HG03558 (cell line): ENCODE measurements at regions not wholly inside any gene's neighbourhood (a gene's known extent, or its start where the extent isn't known, plus 50 kb on each side); places are given as distances from the start of the nearest gene placed in this dataset.
"Not testable (repeated sequence)": the region's sequence is repeated elsewhere in the genome, so short reads cannot be mapped to it uniquely, and the experiment has no call there.

Experiments
- ATAC-seq: cut with Tn5 transposase; IDR thresholded peaks from one replicate; pipeline ENCODE4 v1.9.1; 2021; ENCODE audit warnings: moderate number of reproducible peaks; ENCODE audit not compliant: unreplicated experiment; ENCODE audit errors: extremely low read depth

DNA sequence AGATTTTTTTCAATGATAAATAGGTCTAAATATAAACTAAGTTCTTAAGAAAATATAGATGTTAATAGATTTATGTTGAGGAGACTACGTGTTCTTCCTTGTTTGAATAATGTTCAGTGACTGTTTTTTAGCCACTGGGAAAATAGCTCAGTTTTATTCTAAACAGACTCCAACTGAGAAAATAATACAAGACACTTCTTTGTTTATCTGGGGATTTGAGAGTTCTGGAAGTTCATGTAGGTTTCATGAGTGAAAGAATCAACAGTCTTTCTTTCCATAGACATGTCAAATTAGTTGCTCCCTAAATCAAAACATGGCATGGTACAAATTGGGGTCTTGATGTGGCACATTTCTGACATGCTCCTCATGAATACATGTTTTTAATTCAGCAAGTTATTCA is 177.7 kb downstream of the MREG start:
- ATAC-seq = no peak

DNA sequence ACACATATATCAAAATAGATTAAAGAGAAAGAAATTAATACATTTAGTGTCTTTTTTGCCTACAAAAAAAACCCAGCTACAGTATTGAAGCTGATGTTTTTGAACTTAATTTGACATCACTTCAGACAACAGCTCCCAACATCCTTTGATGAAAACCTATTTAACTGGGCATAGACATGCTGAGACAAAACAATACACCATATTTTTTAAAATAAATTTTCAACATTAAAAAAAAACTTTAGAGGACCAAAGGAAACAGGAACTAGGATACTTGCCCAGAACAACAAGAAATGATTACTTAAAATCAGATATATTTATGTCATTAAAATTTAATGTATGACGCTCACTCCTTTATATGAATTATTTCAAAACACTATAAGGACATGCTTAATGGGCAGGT is 178.1 kb downstream of the MREG start:
- no peak for ATAC-seq

DNA sequence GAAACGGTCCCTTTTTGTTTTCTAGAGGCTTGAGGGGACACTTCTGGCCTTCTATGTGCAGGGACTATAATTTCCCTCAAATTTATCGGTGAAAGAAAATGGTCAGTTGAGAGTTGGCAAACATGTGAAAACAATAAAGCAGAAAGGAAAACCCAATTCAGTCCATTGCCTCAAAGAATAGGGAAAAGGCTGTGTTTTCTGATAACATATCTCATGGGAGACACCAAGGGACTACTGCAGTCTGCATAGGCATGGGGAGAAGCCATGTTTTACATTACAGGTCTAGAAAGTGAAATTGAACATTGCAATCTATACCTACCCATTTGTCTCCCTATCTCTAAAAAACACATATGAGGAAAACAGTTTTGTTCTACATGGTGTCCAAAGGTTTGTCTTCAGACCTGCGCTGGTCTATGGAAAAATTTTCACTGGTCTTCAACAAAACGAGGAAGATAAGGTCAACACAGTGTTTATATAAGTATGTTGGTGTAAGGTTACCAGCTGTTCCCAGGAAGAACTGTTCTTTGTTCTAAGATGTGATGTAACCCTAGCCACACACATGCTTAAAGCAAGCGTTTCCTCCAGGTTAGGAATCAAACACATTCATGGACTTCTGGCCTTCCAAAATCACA is 179.7 kb downstream of the MREG start:
- ATAC-seq = no peak

DNA sequence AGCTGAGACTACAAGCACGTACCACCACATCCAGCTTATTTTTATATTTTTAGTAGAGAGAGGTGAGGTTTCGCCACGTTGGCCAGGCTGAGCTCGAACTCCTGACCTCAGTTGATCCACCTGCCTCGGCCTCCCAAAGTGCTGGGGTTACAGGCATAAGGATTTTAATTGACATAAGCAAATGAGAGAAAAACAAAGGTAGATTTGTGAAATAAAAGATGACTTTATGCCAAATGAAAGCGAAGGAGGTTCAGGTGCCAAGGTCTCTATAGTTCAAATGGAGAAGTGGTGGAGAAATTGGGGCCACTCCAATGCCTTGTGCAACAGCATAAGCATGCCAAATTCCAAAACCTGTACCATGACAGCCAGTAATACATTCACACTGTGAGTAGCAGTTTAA is 180.6 kb downstream of the MREG start:
- no peak for ATAC-seq

DNA sequence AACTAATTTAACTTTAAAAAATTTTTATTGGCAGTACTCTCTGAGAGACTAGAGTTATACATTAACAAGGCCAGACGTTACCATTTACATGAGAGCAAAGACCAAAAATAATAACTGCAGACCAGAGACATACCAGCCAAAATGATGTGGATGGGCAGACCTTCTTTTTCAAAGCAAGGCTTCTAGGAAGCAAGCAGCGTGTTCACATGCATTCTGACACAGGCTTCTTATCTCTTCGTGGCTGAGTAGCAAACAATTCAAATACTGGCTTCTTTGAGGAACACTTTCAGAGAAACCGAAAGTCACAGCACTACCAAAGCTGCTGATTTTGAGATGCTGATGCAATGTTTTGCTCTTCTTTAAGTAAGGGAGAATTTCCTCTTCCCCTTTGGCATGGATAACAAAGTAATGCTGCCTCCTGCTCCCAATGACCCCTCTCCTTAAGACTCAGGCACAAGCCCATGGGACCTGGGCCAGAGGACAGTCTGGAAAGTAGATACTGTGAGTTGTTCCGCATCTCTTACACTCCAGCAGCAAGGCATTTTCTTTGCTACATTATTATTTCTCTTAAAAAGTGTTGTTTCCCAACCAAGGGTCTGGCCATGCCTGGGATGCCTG is 181.9 kb downstream of the MREG start:
- no peak for ATAC-seq

DNA sequence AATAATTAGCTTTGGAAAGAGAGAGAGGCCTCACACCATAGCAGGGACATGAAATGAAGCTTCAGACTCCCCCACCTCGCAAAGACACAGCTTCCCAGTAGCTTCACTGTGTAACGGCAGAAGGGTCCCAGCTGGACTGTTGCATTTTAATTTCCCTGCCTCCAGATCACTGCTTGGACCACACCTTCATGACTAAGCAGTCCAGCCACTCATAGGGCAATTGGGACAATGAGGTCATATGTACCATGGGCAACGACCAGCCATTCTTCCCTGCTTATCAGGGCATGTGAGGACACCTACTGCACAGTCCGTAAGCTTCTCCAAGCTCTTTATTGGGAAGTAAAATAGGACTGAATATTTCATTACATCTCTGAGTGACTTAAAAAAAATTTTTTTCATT is 183.0 kb downstream of the MREG start:
- no peak for ATAC-seq

DNA sequence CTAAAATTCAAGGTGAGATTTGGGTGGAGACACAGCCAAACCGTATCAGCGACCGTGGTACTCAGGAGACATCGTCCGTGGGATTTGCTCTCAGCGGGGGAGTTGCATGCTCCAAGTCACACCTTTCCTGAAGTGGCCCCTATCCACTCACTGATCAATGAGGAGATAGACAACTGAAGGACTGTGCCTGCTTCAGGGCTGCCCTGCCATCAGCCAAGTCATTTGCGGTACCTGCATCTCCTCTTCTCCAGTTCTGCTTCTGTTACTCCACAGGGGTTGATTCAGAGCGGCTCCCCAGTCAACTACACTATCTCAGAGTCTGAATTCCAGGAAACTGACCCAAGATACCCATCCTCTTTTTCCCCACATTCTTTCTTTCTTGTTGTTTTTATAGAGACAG is 184.1 kb downstream of the MREG start:
- ATAC-seq = no peak

DNA sequence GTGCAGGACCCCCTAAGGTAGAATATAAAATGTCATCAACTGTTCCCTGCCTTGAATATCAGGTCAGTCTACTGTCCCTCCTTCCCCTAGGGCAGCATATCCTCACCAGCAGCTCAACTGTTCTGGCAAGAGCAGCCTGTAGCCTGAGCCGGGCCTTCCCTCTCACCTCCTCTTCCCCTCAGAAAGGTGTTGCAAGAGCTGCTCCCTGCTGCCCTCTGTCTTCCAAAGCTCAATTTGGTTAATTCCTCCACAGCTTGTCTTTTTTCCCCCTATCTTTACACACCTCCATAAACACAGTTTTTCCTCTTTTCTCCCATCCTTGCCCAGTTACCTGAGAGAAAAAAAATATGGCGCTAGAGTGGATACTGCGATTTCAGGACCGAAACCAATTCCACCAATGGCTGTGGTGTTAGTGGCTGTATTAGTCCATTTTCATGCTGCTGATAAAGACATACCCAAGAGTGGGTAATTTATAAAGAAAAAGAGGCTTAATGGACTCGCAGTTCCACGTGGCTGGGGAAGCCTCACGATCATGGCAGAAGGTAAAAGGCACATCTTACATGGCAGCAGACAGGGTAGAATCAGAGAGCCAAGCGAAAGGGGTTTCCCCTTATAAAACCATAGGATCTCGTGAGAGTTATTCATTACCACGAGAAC is 184.7 kb downstream of the MREG start:
- ATAC-seq = peak; percentile 66

DNA sequence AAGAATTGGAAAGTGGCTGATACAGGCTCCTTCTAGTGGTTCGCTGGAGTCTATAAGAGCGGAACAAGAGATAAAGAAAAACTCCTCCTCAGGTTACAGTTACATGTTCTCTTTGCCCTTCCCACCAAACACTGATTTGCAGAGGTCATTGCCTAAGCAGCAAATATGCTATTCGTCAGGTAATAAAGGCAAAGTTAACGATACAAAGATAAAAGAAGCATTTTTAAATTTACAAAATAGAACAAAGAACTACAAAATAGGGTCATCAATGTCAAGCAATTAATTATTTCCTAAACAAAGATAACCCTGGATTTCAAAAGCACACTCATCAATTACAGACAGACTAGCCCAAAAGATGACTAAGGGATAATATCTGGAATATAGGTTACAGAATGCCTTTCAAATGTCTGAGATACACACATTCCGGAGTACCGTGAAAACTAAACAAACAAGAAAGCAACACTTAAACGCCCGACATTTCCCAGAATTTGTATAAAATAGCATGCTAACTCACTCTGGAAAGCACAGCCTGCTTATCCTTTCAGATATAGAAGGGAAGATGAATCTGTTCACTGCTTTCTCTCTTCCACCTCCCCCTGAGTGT is 186.4 kb downstream of the MREG start:
- ATAC-seq = no peak

DNA sequence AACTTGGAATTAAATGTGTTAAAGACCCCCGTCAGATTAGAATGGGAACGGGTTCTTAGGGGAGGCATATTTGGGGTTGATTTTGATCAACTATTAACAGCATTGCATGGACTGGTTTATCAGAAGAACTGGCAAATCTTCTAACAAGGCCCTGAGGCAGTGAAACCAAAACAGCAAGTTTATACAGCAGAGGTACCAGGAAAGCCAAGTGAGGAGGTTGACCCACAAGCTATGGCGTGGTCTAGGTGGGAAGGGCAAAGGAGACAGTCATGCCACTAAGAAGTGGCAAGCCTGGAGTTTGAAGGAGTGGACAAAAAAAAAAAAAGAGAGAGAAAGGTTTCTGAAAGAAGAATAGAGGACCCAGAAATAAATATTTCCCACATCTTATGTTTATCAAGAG is 187.0 kb downstream of the MREG start:
- no peak for ATAC-seq

DNA sequence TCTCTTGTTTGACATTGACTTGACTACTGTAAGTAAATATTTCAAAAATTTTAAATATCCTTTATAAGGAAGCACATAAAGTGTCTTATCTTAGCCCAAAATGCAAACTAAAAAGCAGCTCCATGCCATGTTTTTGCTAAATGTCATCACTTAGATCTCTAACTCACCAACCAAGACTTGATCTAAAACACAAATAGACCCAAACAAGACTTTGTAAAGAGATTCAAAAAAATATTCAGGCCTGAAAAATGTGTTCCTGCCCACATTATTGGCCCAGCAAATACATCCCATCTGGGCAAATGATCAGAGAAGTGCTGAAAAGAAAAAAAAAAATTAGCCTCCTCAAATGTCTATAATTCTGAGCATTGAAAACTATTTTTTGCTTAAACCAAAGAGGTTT is 187.6 kb downstream of the MREG start:
- ATAC-seq = no peak

DNA sequence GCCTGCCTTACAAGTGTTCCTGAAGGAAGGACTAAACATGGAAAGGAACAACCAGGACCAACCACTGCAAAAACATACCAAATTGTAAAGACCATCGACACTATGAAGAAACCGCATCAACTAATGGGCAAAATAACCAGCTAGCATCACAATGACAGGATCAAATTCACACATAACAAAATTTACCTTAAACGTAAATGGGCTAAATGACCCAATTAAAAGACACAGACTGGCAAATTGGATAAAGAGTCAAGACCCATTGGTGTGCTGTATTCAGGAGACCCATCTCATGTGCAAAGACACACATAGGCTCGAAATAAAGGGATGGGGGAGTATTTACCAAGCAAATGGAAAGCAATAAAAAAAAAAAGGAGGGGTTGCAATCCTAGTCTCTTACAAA is 192.1 kb downstream of the MREG start:
- not testable (repeated sequence) for ATAC-seq

DNA sequence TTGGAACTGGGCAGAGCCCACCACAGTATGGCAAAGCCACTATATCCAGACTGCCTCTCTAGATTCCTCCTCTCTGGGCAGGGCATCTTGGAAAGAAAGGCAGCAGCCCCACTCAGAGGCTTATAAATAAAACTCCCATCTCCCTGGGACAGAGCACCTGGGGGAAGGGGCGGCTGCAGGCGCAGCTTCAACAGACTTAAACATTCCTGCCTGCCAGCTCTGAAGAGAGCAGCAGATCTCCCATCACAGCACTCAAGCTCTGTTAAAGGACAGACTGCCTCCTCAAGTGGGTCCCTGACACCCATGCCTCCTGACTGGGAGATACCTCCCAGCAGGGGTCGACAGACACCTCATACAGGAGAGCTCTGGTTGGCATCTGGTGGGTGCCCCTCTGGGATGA is 193.6 kb downstream of the MREG start:
- ATAC-seq = not testable (repeated sequence)

DNA sequence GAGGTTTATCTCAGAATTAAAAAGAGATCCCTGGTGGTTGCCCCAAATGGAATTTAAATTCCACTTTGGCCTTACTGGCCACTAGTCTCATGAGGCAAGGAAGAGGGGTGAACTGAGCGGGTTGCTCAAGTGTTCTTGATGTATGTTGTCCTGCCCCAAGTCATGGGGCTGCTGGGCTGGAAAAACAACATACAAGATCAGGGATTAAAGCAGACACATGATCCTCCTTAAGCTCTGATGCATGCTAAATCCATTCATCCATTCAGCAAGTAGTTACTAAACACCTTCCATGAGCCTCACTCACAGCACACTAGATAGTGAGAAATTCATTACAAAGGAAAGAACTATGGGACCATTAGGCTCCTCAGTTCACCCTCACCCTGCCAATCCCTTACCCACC is 196.3 kb downstream of the MREG start:
- ATAC-seq = no peak

DNA sequence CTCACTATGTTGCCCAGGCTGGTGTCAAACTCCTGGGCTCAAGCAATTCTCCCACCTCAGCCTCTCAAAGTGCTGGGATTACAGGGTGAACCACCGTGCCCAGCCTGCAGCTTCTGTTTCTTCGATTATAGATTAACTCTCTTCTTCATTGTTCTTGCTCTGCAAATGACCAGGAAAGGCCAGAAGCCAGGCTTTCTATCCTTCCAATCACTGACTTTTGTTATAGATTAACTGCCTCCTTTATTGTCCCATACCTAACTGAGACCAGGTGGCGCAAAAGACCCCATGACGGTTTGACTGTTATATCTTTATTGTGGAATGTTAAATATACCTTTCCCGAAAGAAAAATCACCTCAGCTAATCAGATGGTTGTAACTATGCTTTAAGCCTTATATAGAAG is 196.9 kb downstream of the MREG start:
- ATAC-seq = no peak

DNA sequence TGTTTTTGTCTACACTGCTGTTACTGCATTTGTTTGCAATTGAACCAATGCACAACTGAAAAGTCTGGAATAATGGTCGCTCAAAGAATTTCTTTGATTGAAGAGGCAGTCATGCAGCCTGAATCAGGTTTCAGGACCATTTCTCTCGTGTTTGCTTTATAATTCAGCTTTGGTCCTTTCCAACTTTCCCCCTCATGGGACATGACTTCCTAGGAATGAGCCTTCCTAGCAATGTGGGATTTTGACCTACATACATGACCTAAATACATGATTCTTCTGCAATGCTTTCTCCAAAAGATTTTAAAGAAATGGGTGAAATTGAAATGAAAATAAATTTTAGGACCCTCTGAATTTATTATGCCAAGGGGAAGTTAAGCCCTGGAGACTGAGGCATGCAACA is 197.4 kb downstream of the MREG start:
- no peak for ATAC-seq

DNA sequence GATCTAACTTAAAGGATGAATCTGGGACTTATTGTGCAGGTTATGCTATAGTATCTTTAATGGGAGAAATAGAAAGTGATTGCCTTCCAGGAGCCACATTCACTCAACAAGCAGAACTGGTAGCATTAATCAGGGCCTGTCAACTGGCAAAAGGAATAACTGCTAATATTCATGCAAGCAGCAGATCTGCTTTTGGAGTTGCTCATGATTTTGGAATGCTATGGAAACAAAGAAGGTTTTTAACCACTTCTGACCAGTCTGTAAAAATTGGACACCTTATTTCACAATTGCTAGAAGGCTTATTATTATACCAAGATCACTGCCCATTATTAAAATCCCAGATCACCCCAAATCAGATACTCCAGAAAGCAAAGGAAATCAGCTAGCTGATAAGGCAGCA is 200.4 kb downstream of the MREG start:
- no peak for ATAC-seq

DNA sequence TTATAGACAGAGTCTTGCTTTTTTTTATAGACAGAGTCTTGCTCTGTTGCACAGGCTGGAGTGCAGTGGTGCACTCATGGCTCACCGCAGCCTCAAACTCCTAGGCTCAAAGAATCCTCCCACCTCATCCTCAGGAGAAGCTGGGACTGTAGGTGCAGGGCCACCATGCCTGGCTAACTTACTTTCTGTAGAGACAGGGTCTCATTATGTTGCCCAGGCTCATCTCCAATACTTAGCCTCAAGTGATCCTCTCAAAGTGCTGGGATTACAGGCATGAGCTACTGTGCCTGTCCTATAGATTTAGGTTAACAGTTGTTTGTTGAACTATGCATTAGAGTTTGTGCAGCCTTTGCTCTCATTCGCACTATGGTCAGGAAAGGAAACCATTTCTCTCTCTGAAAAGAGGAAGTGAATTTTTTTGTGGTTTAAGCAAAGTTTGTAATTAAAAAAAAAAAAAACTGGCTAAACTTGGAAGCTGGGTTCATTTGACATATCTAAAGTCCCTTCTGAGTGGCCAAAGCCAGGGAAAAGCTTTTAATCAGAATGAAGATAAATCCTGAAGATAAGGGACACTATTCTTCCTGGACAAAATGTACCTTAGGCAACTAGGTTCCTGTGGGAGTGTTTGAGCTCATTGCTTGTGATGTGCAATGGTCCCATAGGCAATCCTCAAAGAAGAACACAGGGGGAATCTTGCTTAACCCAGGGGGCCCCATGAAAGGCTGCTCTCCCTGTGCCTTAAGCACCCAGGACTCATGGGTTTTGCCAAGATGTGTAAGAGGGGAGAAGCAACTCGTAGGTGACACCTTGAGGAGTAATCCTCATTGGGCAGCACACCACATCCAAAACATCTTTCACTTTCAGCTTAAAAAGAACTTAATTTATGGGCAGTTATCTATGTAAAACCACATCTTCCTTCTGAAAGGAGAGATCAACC is 201.7 kb downstream of the MREG start:
- ATAC-seq = peak; percentile 90

DNA sequence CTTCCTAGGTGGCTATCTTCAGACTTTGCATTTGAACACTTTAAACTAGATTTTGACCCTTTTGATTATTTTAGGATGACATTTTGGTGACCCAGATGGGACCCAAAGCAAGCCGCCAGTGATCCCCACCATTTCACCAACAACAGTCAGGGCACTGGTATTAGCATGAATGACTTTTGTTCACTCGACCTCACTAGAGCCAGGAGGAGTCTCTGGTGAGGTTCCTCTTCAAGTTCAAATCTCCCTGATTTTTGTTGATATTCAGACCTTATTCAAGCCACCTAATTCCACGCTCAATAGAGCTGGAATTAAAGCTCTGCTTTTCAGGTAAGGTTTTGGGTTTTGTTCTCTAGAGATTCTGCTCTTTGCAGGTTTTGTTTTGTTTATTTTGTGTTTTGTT is 202.3 kb downstream of the MREG start:
- peak; percentile 22 for ATAC-seq

DNA sequence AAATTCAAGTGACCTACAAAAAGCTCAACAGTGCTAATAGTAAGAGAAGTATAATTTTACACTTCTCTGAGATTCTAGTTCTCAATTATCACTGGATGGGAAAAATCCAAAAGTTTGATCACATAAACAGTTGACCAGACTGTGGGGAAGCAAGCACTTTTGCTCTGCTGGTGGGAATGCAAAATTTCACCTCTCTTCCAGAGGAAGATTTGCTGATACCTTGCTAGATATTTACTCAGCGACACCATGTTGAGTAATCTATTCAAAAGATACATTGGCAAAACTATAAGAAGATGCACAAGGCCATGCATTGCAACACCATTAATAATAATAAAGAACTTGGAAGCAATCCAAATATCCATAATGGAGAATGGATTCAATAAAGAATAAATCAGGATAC is 204.4 kb downstream of the MREG start:
- no peak for ATAC-seq

DNA sequence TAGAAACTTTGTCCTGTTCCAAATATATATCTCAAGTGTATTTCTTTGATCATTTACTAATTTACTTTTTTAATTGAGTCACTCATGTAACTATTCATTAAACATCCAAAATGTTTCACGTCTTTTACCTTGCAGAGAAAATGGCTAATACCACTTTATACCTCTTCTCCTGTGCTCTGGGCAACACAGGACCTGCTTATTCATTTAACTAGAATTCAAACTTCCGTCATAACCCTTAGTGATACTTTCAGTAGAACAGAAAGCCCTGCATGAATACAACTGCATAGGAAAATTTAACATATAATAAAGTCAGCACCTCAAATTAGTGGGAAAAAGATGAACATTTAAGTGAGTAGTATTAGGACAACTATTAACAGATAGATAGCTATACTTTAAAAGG is 205.2 kb downstream of the MREG start:
- ATAC-seq = no peak
